ENCODE measurements at regions not wholly inside any gene's neighbourhood (a gene's known extent, or its start where the extent isn't known, plus 50 kb on each side); places are given as distances from the start of the nearest gene placed in this dataset.

GRCh38 chr11:134984421-134984820 is 572.4 kb upstream of the B3GAT1 start:
- TF ChIP-seq CTCF (IDR thresholded peaks at IDR 0.05; ENCODE audit: low read length) (no peak), EZH2 (IDR thresholded peaks at IDR 0.05; ENCODE audit: borderline replicate concordance, low read length) (no peak)

Data from OCI-LY1 (cell line).